ENCODE measurements at regions not wholly inside any gene's neighbourhood (a gene's known extent, or its start where the extent isn't known, plus 50 kb on each side); places are given as distances from the start of the nearest gene placed in this dataset. TPM values are rescaled to one million over a fixed set of nuclear protein-coding genes. Genes with fewer than 3 reads are reported as not detected.

- H3K27ac ChIP-seq (ENCODE audit: low read depth in 1 of 2, low read length in 1 of 2), result no peak overlapping the region
- DNase-seq, result peak in 2 of 3 donors; percentile 28 to 42
- no peak overlapping the region for H3K9ac ChIP-seq (ENCODE audit: insufficient read depth in 1 of 2, low read length in 2 of 2)
- peaks cover 0 to 7% (median 4%) of the 10 kb centered on the region in 5 donors for H3K4me1 ChIP-seq (ENCODE audit: control insufficient read depth in 5 of 5, insufficient read depth in 5 of 5, low read length in 5 of 5)
- no peak overlapping the region for H3K4me3 ChIP-seq
- TF ChIP-seq, protein P1, sequence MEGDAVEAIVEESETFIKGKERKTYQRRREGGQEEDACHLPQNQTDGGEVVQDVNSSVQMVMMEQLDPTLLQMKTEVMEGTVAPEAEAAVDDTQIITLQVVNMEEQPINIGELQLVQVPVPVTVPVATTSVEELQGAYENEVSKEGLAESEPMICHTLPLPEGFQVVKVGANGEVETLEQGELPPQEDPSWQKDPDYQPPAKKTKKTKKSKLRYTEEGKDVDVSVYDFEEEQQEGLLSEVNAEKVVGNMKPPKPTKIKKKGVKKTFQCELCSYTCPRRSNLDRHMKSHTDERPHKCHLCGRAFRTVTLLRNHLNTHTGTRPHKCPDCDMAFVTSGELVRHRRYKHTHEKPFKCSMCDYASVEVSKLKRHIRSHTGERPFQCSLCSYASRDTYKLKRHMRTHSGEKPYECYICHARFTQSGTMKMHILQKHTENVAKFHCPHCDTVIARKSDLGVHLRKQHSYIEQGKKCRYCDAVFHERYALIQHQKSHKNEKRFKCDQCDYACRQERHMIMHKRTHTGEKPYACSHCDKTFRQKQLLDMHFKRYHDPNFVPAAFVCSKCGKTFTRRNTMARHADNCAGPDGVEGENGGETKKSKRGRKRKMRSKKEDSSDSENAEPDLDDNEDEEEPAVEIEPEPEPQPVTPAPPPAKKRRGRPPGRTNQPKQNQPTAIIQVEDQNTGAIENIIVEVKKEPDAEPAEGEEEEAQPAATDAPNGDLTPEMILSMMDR (IDR thresholded peaks at IDR 0.05; ENCODE audit: control extremely low read depth, extremely low read depth), result no peak
- no peaks in the 10 kb centered on the region for H3K36me3 ChIP-seq (ENCODE audit: control insufficient read depth in 4 of 4, insufficient read depth in 4 of 4, low read length in 4 of 4)
- 68 to 78% methylated on average over 3 of the region's 3 CpGs for WGBS, 2 donors
- no peaks in the 10 kb centered on the region for H3K27me3 ChIP-seq (ENCODE audit: control insufficient read depth in 3 of 3, insufficient read depth in 3 of 3, low read length in 2 of 3)
- ATAC-seq (ENCODE audit: insufficient read depth, low FRiP score), result no peak
- H3K9me3 ChIP-seq (ENCODE audit: control insufficient read depth in 4 of 4, insufficient read depth in 3 of 4, low read length in 3 of 4), result no peaks in the 10 kb centered on the region
Measured at GRCh38 chr4:123345935-123346300, 50.7 kb upstream of the SPRY1 start.

GRCh38 chr4:123346330-123346940 lies 50.2 kb upstream of the SPRY1 start:
- no peaks in the 10 kb centered on the region for H3K36me3 ChIP-seq (ENCODE audit: control insufficient read depth in 4 of 4, insufficient read depth in 4 of 4, low read length in 4 of 4)
- H3K27ac ChIP-seq (ENCODE audit: low read depth in 1 of 2, low read length in 1 of 2), result no peak overlapping the region
- H3K4me1 ChIP-seq (ENCODE audit: control insufficient read depth in 5 of 5, insufficient read depth in 5 of 5, low read length in 5 of 5), result peaks cover 0 to 7% (median 4%) of the 10 kb centered on the region in 5 donors
- DNase-seq, result peak in 2 of 3 donors; percentile 14 to 33
- no peak overlapping the region for H3K9ac ChIP-seq (ENCODE audit: insufficient read depth in 1 of 2, low read length in 2 of 2)
- no peak for ATAC-seq (ENCODE audit: insufficient read depth, low FRiP score)
- H3K27me3 ChIP-seq (ENCODE audit: control insufficient read depth in 3 of 3, insufficient read depth in 3 of 3, low read length in 2 of 3), result no peaks in the 10 kb centered on the region
- TF ChIP-seq, protein P1 (IDR thresholded peaks at IDR 0.05; ENCODE audit: control extremely low read depth, extremely low read depth), result no peak
- 65 to 75% methylated on average over 7 of the region's 7 CpGs for WGBS, 2 donors
- H3K4me3 ChIP-seq, result no peak overlapping the region
- H3K9me3 ChIP-seq (ENCODE audit: control insufficient read depth in 4 of 4, insufficient read depth in 3 of 4, low read length in 3 of 4), result no peaks in the 10 kb centered on the region

Small RNA genes in the stretch of these regions (small RNA-seq; reads per million reads assigned to genes)
- not detected for gene AC026402.1 (ENCODE audit: low replicate concordance)
